SK-N-DZ (cell line): ENCODE measurements at regions not wholly inside any gene's neighbourhood (a gene's known extent, or its start where the extent isn't known, plus 50 kb on each side); places are given as distances from the start of the nearest gene placed in this dataset.

ENCODE experiments used
- DNase-seq: peaks from one replicate; pipeline ENCODE4 v3.0.0-alpha.2; 2015; ENCODE audit warnings: low spot score

DNA sequence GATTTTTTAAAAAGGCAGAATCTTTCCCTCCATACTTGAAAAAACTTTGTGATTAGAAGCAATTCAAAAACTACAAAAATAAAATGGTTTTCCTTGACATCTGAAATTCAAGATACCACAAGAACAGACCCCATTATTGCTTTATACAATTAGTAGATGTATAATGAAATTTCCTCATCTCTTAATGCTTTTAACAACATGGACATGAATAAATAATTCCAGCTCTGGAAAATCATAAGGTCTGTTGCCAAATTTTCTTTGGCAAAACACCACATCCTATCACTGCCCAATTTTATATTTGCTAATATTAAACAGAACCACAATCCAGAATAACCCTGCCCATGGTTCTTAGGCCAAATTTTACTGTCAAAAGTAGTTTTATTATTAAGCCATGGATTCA lies 1543.6 kb upstream of the MIR17HG start:
- no peak for DNase-seq

DNA sequence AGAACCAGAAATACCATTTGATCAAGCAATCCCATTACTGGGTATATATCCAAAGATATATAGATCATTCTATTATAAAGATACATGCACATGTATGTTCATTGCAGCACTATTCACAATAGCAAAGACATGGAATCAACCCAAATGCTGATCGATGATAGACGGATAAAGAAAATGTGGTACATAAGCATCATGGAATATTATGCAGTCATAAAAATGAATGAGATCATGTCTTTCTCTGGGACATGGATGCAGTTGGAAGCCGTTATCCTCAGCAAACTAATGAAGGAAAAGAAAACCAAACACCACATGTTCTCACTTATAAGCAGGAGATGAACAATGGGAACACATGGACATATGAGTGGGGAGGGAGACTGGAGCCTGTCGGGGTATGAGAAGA lies 1540.9 kb upstream of the MIR17HG start:
- no peak for DNase-seq

DNA sequence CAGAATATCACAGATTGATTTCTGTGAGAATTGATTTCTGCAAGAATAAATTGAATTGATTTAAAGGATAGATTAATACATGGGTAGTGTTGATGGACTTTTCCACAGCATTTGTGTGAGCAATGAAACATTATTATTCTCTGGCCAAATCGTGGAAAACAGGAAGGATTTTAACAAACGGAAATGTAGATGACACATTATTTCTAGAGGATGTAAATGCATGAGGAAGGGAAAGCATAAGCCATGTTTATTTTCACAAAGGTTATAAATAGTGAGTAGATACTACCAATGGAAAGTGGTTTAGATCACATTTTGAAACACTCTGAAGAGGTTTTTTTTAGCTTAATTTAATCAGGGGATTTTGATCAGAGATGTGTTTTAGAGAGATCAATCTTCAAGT lies 1534.6 kb upstream of the MIR17HG start:
- DNase-seq = no peak

DNA sequence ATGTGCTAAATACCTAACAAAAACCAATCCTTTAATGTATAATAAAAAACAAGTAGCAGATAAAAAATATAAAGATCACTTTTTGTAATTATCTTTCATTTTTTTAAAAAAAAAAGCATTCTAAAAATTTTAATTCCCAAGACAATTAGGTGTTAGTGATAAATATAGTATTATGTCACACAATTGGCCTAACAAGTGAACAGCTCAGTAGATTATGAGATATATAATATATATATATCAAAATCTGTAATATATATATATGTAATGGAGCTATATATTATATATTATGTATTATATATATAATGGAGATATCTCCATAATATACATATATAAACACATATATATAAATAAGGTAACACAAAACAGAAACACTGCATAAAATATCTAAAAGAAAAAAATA lies 1531.1 kb upstream of the MIR17HG start:
- no peak for DNase-seq

DNA sequence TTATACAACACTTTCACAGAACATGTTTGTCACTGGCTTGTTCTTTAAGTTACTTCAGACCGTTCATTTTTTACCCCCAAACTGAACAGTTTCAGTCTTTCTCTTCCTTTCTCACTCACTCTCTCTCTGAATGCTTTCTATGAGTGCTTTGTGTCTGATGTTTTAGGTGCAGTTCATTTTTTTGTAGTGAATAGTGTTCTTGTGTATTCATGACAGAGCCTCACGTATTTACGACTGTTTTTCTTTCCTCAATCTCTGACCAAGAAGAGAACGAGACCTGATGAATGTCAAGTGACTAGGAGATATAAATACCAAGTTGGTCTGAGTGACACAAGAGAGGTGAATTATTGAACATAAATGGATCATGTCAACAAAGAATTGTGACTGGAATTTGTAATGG lies 1525.0 kb upstream of the MIR17HG start:
- no peak for DNase-seq

DNA sequence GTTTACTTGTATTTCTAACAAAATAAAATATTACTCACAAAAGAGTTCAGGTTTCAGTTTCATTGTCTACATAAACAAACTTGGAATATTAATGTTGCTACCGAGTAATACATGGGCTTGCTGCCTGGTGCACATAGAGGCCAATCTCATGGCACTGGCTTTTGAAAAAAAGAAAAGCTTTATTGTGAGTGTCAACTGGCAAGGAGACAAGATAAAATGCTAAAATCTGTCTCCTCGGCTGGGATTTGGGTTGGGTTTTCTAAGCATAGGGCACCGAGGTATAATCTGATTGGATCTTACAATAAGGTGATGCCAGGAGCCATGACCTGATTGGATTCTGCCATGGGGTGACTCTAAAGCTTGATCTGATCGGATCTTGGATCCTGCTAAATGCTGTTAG lies 1519.9 kb upstream of the MIR17HG start:
- peak; percentile 2 for DNase-seq

DNA sequence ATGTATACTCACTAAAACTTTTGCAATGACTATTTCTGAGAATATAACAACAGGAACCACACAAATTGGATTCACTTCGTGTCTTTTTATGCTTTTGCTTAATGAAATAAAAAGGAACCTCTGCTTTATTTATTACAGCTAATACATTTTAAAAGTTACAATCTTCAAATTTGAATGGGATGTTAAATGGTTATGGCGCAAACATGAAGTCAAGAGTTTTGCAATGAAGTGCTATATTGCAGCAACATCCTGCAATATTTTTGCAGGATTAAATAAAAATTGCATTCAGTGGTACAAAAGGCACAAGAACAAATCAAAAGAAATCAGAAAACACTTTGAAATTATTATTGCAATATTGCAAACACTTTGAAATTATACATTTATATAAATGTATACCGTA lies 1519.0 kb upstream of the MIR17HG start:
- no peak for DNase-seq

DNA sequence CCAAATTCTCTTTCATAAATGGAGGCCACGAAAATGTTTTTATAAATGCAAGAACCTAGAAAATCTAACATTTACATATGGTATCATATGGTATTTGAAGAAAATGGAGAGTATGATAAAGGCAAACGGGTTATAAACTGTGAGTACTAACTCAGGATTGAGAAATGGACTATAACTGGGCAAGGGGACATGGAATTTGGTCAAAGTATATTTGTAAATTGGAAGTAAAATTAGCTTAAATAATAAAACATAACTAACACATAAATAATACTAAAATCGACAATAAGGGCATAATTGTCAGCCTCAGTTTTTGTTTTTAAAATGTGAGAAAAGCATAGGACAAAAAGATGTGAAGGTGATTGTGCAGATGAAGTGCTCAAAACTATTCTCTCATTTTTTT lies 1516.3 kb upstream of the MIR17HG start:
- DNase-seq = no peak

DNA sequence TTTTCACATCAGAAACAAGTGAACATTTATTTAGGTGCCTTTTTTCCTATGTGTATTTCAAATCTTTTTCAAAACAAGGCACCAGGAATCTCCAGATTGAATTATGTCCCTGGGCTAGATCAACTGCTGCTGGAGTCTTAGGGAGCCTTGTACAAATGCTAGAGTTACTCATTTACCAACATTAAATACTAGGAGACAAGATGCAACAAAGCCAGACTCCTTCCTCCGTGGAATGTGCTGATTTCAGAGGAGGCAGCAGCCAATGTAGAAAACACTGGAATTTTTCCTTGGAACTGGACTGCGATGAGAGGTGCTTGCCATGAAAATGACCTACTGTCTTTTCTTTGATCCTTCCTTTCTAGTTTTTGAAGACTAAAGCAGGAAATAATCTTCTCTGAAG lies 1514.7 kb upstream of the MIR17HG start:
- DNase-seq = no peak

DNA sequence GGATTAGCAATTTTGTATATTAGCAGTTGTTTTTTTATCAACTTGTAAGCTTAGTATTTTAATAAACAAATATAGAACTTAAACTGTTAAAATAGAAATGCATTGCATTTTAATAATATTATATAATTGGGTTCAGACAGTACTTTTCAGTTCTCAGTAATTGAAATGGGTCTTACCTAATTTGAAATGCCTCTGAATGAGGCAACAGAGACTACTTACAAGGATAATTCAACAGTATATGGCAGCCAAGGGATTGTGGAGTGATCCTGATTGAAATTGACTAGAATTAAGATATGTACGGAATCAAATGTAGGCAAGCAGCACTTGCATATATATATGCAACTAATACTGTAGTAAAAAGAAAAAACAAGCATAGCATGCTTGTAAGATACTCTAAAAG lies 1503.9 kb upstream of the MIR17HG start:
- DNase-seq = no peak

DNA sequence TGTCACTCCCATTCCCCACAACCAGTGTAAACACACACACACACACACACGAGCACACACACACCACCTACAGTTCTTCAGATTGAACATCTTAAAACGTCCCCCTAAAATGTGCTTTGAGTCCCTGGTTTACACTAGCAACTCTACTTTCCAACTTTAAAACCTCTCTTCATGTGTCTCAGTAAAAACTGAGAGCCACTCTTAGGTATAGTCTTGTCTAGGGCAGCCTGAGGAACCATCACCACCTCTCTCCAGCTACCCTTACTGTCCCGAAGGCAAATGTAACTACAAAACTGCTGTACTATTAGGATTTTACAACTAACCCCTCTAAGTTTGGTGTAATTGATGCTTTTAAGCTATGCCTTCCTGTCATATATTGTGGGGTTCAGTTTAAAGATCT lies 1501.6 kb upstream of the MIR17HG start:
- DNase-seq = no peak

DNA sequence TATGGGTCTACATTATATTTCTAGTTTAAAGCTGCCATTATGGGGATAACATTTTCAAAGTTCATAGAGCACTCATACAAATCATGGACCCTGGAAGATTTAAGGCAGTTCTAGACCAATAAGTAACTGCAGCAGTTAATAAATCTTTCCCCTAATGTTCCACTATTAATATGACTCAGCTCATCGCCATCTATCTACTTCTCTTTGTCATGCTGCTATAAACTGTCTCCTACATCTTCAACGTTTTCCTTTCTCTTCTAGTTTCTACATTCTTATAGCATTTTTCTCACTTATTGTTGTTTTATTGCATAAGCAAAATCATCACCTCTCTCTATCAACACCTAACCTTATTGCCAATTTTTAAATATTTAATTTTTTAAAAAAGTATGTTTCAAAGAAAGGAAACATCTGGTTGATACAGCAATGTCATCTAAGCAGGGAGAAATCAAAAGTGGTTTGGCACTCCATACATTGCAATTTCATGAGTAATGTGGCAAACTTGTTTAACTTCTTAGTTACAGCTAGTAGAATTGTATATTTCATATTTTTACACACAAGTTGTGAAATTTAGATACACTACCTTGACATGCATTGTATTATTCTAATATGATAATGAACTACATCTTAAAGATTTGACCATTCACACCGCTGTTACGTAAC lies 1500.4 kb upstream of the MIR17HG start:
- no peak for DNase-seq

DNA sequence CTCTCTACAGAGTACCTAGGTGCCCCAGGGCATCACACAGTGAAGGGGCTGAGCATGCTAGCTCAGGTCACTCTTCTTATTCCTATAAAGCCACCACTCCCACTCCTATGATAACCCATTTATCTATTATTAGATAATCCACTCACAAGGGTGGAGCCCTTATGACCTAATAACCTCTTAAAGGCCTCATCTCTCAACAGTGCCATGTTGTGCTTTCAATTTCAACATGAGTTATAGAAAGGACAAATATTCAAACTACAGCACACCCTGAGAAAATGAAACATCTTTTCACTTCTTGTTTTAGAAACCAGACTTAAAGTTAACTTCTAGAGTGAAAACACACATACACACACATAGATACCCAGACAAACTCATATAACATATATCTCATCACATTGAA lies 1494.9 kb upstream of the MIR17HG start:
- no peak for DNase-seq

DNA sequence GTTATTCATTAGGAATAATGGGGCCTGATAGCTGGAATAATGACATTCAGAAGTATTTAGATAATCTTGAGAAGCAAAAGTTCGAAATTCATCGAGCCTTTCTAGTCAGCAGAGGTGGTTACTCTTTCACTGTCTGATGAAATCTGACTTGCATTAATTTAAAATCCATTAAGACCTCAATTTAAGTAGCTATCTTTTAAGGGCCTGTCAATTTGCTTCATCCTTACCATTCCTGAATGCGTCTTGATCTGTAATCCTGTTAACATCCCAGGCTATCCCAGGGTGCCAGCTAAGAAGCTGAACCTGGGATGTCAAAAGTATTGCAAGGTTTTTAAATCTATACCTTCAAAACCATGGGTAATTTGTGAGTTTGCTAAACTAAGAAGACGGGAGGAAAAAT lies 1491.0 kb upstream of the MIR17HG start:
- DNase-seq = peak; percentile 81

DNA sequence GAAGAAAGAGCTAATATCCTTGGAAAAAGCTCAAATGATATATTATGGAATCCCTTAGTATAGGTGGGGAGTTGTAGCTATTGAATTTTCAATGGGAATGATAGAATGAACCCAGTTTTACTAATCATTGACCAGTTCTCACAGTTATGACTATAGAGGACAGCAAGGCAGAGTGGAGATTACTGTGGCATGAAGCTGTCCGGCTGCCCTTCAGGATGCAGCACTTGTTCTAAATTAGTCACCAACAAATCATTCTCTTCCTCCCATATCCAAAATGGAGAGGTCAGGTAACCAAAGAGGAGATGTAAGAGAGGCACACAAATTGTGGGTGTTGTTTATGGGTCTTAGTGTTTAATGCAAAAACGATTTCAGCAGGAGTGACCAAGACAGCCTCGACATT lies 1490.0 kb upstream of the MIR17HG start:
- DNase-seq = no peak

DNA sequence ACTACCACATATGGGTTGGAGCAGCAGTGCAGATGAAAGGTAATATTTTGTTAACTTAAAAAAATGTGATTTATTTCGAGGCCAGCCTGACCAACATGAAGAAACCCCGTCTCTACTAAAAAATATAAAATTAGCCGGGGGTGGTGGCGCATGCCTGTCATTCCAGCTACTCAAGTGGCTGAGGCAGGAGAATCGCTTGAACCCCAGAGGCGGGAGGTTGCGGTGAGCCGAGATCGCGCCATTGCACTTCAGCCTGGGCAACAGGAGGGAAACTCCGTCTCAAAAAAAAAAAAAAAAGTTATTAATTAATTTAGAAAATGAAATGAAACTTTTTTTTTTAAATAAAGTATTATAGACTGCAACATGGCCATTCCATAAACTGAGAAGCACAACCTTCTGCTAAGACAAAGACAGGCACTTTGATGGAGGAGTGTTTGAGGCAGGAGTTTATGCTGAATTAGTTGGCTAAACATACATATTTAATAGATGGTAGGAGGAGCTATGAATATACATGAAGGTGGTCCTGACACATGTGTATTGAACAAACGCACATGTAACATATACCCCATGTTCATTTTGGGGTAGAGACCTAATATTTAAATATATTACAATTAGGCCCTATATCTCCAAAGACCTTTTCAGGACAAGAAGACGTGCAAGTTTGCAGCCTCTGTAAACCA lies 1485.3 kb upstream of the MIR17HG start:
- no peak for DNase-seq

DNA sequence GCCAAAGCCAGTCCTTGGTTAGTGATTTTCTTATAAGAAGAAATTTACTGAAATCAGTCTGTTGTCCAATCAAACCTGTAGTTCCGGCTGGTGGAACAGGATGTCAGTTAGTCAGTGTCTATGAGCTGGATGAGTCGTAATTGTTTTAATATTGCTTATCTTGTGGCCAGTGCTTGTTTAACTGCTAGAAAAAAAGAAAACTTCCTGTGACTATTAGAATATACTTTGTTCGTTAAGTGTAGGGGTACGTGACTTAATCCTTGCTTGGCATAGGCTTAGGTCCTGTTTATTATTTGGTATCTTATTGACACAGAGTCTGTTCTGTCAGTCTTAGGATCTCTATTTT lies 1484.8 kb upstream of the MIR17HG start:
- DNase-seq = no peak

DNA sequence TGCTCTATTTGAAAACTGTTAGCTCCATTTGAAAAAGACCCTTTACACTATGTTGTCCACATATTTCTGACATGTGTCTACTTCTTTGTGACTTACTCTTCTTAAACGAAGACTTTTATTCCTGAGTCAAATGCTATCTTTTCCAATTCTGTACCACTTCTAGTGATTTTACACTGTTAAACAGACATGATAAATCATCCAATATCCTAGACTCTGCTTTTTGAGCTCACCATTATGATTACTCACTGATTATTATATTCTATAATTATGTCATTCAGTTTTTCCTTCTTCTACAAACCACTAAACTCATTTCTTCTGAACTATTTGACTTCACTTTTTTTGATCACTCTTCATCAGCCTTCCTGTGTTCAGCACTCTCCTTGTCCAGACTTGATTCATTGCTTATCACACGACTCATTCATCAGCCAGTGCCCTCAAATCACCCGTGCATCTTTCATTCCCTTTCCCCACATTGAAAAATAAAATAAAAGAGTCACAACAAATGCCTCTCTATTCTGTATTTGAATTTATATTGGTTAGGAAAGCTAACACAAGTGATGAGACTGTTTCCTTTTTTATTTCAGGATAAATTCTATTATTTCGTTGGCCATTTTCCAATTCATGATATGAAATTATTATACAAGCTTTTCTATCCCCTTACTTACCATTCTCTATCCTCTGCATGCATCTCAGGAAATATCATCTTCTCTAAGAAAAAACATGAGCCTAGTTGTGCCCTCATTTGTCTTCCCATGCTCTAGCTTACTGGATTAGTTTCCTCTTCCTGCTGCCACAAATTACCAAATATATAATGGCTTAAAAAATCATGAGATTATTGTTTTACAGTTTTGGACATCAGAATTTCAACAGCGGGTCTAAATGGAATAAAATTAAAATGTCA lies 1482.1 kb upstream of the MIR17HG start:
- no peak for DNase-seq

DNA sequence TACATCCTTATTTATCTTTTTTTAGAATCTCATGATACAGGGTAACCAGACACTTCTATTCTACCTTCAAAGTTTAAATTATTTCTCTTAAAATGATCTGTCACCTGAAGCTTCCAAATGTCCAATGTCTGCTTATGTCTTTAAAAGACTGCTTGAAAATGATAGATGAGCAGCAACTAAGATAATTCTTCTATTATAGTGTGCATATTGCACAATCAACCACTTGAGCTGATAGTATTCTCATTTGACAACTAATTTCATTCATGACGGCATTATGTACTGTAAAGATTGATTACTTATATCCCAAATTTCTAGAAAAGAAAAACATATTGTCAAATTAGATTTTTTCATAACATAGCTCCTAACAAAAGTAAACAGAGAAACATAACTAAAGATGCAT lies 1478.2 kb upstream of the MIR17HG start:
- DNase-seq = no peak

DNA sequence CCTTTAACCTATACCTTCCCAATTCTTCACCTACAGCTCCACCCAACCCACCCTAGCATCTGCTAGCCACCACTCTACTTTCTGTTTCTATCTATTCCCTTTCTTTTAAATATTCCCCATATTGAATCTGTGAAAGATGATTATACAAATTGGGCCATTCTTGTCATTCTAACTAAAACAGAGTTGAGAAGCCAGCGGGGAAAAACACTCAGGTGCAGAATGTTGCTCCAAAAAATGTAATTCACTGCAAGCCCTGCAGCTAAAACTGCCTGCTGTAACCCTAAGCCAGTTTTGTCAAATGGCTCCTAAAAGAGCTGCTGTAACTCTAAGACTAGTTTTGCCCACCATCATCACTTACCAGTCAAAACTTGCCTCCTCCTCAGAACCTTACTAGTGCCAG lies 1468.6 kb upstream of the MIR17HG start:
- DNase-seq = no peak

DNA sequence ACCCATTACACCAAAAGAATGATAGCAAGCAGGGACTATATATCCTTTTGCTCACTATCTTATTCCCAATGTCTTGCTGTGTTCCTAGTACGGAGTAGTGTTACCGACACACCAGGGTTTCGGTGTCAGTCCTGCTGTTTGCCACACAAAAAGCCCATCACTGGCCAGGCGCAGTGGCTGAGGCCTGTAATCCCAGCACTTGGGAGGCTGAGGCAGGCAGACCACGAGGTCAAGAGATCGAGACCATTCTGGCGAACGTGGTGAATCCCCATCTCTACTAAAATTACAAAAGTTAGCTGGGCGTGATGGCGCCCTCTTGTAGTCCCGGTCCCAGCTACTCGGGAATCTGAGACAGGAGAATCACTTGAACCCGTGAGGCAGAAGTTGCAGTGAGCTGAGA lies 1467.3 kb upstream of the MIR17HG start:
- no peak for DNase-seq

DNA sequence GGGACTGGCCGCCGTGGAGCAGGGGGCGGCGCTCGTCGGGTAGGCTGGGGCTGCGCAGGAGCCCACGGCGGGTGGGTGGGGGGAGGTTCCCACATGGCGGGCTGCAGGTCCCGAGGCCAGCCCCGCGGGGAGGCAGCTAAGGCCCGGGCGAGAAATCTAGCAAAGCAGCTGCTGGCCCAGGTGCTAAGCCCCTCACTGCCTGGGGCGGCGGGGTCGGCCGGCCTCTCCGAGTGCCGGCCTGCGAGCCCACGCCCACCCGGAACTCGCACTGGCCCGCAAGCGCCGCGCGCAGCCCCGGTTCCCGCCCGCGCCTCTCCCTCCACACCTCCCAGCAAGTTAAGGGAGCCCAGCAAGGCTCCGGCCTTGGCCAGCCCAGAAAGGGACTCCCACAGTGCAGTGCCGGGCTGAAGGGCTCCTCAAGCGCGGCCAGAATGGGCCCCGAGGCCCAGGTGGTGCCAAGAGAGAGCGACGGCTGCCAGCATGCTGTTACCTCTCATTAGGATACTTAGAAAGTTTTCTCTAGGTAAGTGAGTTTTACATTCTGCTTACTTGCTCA lies 1463.5 kb upstream of the MIR17HG start:
- DNase-seq = no peak

DNA sequence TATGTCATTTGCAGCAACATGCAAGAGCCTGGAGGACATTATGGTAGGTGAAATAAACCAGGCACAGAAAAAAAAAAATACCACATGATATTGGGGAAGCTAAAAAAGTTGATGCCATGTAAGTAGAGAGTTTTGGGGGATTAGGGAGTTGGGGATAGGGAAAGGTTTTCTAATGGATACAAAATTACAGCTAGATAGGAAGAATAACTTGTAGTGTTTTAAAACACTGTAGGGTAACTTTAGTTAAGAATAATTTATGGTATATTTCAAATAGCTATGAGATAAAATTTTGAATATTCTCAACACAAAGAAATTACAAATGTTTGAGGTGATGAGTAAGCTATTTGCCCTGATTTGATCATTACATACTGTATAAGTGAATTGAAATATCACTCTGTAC lies 1456.7 kb upstream of the MIR17HG start:
- DNase-seq = no peak
